H9 (cell line): ENCODE measurements at regions not wholly inside any gene's neighbourhood (a gene's known extent, or its start where the extent isn't known, plus 50 kb on each side); places are given as distances from the start of the nearest gene placed in this dataset.

Experiments used
- DNase-seq: peaks from one replicate; pipeline ENCODE4 v3.0.0-alpha.2; 2017
- H2AFZ ChIP-seq: one replicate; pipeline ENCODE4 v1.6.1; 2013; ENCODE audit warnings: mild to moderate bottlenecking, low read length, control low read depth, moderate library complexity
- H2AK5ac ChIP-seq: 2 replicates; pipeline ENCODE4 v1.6.1; 2013; ENCODE audit warnings: low read length, control low read depth, mixed read lengths; ENCODE audit not compliant: insufficient read length
- H2BK120ac ChIP-seq: one replicate; pipeline ENCODE4 v1.6.1; 2013; ENCODE audit warnings: low read depth, mild to moderate bottlenecking, low read length, control low read depth, inconsistent platforms; ENCODE audit not compliant: poor library complexity, severe bottlenecking
- H2BK12ac ChIP-seq: 2 replicates; pipeline ENCODE4 v1.6.1; 2013; ENCODE audit warnings: low read length, control low read depth, mixed read lengths, low read depth; ENCODE audit not compliant: insufficient read length
- H2BK15ac ChIP-seq: 2 replicates; pipeline ENCODE4 v1.6.1; 2013; ENCODE audit warnings: low read depth, low read length, control low read depth
- H2BK20ac ChIP-seq: one replicate; pipeline ENCODE4 v1.6.1; 2013; ENCODE audit warnings: low read depth, mild to moderate bottlenecking, low read length, control low read depth, inconsistent platforms; ENCODE audit not compliant: poor library complexity, severe bottlenecking
- H2BK5ac ChIP-seq: 2 replicates; pipeline ENCODE4 v1.6.1; 2013; ENCODE audit warnings: low read length, control low read depth, mixed read lengths; ENCODE audit not compliant: insufficient read length
- H3K14ac ChIP-seq: 2 replicates; pipeline ENCODE4 v1.6.1; 2013; ENCODE audit warnings: low read length, control low read depth; ENCODE audit not compliant: insufficient read depth
- H3K18ac ChIP-seq: 2 replicates; pipeline ENCODE4 v1.6.1; 2013; ENCODE audit warnings: low read depth, mild to moderate bottlenecking, mixed read lengths, low read length, control low read depth; ENCODE audit not compliant: insufficient read length
- H3K23ac ChIP-seq: 2 replicates; pipeline ENCODE4 v1.6.1; 2013; ENCODE audit warnings: low read length, control low read depth, mixed read lengths, low read depth; ENCODE audit not compliant: insufficient read length
- H3K23me2 ChIP-seq: 2 replicates; pipeline ENCODE4 v1.6.1; 2013; ENCODE audit warnings: low read depth, mild to moderate bottlenecking, mixed read lengths, low read length, control low read depth; ENCODE audit not compliant: insufficient read length, poor library complexity, severe bottlenecking
- H3K27ac ChIP-seq: 2 replicates; pipeline ENCODE4 v1.5.1; 2013; ENCODE audit warnings: low read length, control low read depth, mixed read lengths, low read depth; ENCODE audit not compliant: insufficient read length
- H3K27me3 ChIP-seq: 2 replicates; pipeline ENCODE4 v1.6.1; 2013; ENCODE audit warnings: low read length, control low read depth, inconsistent platforms; ENCODE audit not compliant: insufficient read depth
- H3K4ac ChIP-seq: 2 replicates; pipeline ENCODE4 v1.6.1; 2013; ENCODE audit warnings: low read depth, mild to moderate bottlenecking, control low read depth, inconsistent platforms, low read length, moderate library complexity
- H3K4me1 ChIP-seq: 2 replicates; pipeline ENCODE4 v1.6.1; 2013; ENCODE audit warnings: low read length, control low read depth, inconsistent platforms; ENCODE audit not compliant: insufficient read depth
- H3K4me2 ChIP-seq: 2 replicates; pipeline ENCODE4 v1.6.1; 2013; ENCODE audit warnings: low read length, control low read depth, mixed read lengths; ENCODE audit not compliant: insufficient read length, insufficient read depth
- H3K56ac ChIP-seq: 2 replicates; pipeline ENCODE4 v1.6.1; 2013; ENCODE audit warnings: low read depth, mild to moderate bottlenecking, mixed read lengths, low read length, control low read depth; ENCODE audit not compliant: insufficient read length
- H3K79me1 ChIP-seq: 2 replicates; pipeline ENCODE4 v1.6.1; 2013; ENCODE audit warnings: low read depth, mild to moderate bottlenecking, moderate library complexity, low read length, control low read depth, inconsistent platforms; ENCODE audit not compliant: insufficient read depth, poor library complexity, severe bottlenecking
- H3K79me2 ChIP-seq: 2 replicates; pipeline ENCODE4 v1.6.1; 2013; ENCODE audit warnings: low read length, control low read depth, inconsistent platforms; ENCODE audit not compliant: insufficient read depth
- H3K9ac ChIP-seq: 2 replicates; pipeline ENCODE4 v1.6.1; 2013; ENCODE audit warnings: low read length, control low read depth, mixed read lengths; ENCODE audit not compliant: insufficient read length; ENCODE audit errors: extremely low read depth
- H3K9me3 ChIP-seq: one replicate; pipeline ENCODE4 v1.6.1; 2013; ENCODE audit warnings: low read depth, low read length, inconsistent platforms; ENCODE audit not compliant: control insufficient read depth
- H3T11ph ChIP-seq: one replicate; pipeline ENCODE4 v1.6.1; 2013; ENCODE audit warnings: mild to moderate bottlenecking, low read length, control low read depth, inconsistent platforms
- H4K20me1 ChIP-seq: one replicate; pipeline ENCODE4 v1.6.1; 2013; ENCODE audit not compliant: control insufficient read depth, insufficient read length, insufficient read depth
- H4K5ac ChIP-seq: 2 replicates; pipeline ENCODE4 v1.6.1; 2013; ENCODE audit warnings: low read depth, mild to moderate bottlenecking, mixed read lengths, low read length, control low read depth; ENCODE audit not compliant: insufficient read length
- H4K8ac ChIP-seq: replicated peaks from 2 replicates; pipeline ENCODE4 v1.6.1; 2013; ENCODE audit warnings: low read length, control low read depth, mixed read lengths, low read depth; ENCODE audit not compliant: insufficient read length
- H4K91ac ChIP-seq: 2 replicates; pipeline ENCODE4 v1.6.1; 2013; ENCODE audit warnings: low read depth, mild to moderate bottlenecking, moderate library complexity, mixed read lengths, low read length, control low read depth; ENCODE audit not compliant: insufficient read length
- H3K27ac Mint-ChIP-seq, 3 experiments: 2 replicates in 2 of 3; 3 replicates in 1 of 3; pipeline ENCODE4 v1.8.0; 2020 to 2021; ENCODE audit warnings: mixed read lengths in 3 of 3, mild to moderate bottlenecking in 1 of 3, moderate library complexity in 1 of 3
- H3K27me3 Mint-ChIP-seq: 2 replicates; pipeline ENCODE4 v1.8.0; 2021; ENCODE audit warnings: low read depth, mild to moderate bottlenecking, moderate library complexity, mixed read lengths
- H3K36me3 Mint-ChIP-seq, 3 experiments: 2 replicates in 2 of 3; 3 replicates in 1 of 3; pipeline ENCODE4 v1.8.0; 2020 to 2021; ENCODE audit warnings: low read depth in 3 of 3, mixed read lengths in 3 of 3; ENCODE audit not compliant: insufficient read depth in 1 of 3
- H3K4me1 Mint-ChIP-seq, 2 experiments: 2 replicates each; pipeline ENCODE4 v1.8.0; 2020; ENCODE audit warnings: mixed read lengths in 2 of 2
- H3K4me3 Mint-ChIP-seq, 2 experiments: 2 replicates in 1 of 2; 3 replicates in 1 of 2; pipeline ENCODE4 v1.8.0; 2020 to 2021; ENCODE audit warnings: mild to moderate bottlenecking in 2 of 2, mixed read lengths in 2 of 2, moderate library complexity in 1 of 2
- H3K9me3 Mint-ChIP-seq, 2 experiments: 2 replicates in 1 of 2; 3 replicates in 1 of 2; pipeline ENCODE4 v1.8.0; 2020; ENCODE audit warnings: mild to moderate bottlenecking in 2 of 2, mixed read lengths in 2 of 2, moderate library complexity in 1 of 2
- CTCF ChIP-seq: fragments of 200-600 bp; sonication (generic); conservative IDR thresholded peaks from 3 replicates; pipeline ENCODE4 v1.8.0; 2021; ENCODE audit warnings: antibody characterized with exemption, mild to moderate bottlenecking
- WGBS: extraction: QIAGEN DNeasy Blood & Tissue Kit; methylation state at CpG from one replicate; pipeline ENCODE4 v1.1.7; 2013; ENCODE audit warnings: missing lambda C conversion rate, low lambda C conversion rate, mixed read lengths; ENCODE audit not compliant: insufficient read length; ENCODE audit errors: extremely low coverage; 5-methylcytosine and 5-hydroxymethylcytosine counted together

GRCh38 chr11:128289048-128289447, 298.3 kb downstream of the ETS1 start:
- no peak overlapping the region for H2AFZ ChIP-seq
- no peak overlapping the region for H3K56ac ChIP-seq
- no peak overlapping the region for H3T11ph ChIP-seq
- H3K79me2 ChIP-seq: no peaks in the 10 kb centered on the region
- H4K5ac ChIP-seq: no peak overlapping the region
- H3K23me2 ChIP-seq: no peaks in the 10 kb centered on the region
- no peaks in the 10 kb centered on the region for H4K20me1 ChIP-seq
- no peak overlapping the region for H2BK12ac ChIP-seq
- H2BK120ac ChIP-seq: no peak overlapping the region
- no peak overlapping the region for H4K91ac ChIP-seq
- Mint-ChIP-seq H3K9me3 (no peaks in the 10 kb centered on the region), H3K4me3 (no peak overlapping the region), H3K4me1 (peaks cover 11 to 19% of the 10 kb centered on the region in 2 experiments), H3K27ac (no peak overlapping the region), H3K27me3 (peaks cover 4% of the 10 kb centered on the region), H3K36me3 (no peaks in the 10 kb centered on the region; a peak in 1 of 7 replicates)
- H2BK20ac ChIP-seq: no peak overlapping the region
- no peak overlapping the region for H2BK5ac ChIP-seq
- H3K9me3 ChIP-seq: no peaks in the 10 kb centered on the region
- H2AK5ac ChIP-seq: no peak overlapping the region
- H3K23ac ChIP-seq: no peak overlapping the region
- H3K27ac ChIP-seq: no peak overlapping the region
- H2BK15ac ChIP-seq: no peak overlapping the region
- WGBS: no CpG with 5 or more reads among the region's 7 CpGs
- no peaks in the 10 kb centered on the region for H3K79me1 ChIP-seq
- no peak overlapping the region for H3K4me2 ChIP-seq
- no peaks in the 10 kb centered on the region; the same call in 1 of the 2 replicates for H3K27me3 ChIP-seq
- H3K4ac ChIP-seq: no peak overlapping the region
- H3K4me1 ChIP-seq: no peaks in the 10 kb centered on the region
- no peak for DNase-seq
- H4K8ac ChIP-seq: no peak overlapping the region
- TF ChIP-seq CTCF: no peak
- no peak overlapping the region for H3K14ac ChIP-seq
- H3K9ac ChIP-seq: no peak overlapping the region
- H3K18ac ChIP-seq: no peak overlapping the region
